ENCODE measurements at regions not wholly inside any gene's neighbourhood (a gene's known extent, or its start where the extent isn't known, plus 50 kb on each side); places are given as distances from the start of the nearest gene placed in this dataset.
"Not testable (repeated sequence)": the region's sequence is repeated elsewhere in the genome, so short reads cannot be mapped to it uniquely, and the experiment has no call there.

DNA sequence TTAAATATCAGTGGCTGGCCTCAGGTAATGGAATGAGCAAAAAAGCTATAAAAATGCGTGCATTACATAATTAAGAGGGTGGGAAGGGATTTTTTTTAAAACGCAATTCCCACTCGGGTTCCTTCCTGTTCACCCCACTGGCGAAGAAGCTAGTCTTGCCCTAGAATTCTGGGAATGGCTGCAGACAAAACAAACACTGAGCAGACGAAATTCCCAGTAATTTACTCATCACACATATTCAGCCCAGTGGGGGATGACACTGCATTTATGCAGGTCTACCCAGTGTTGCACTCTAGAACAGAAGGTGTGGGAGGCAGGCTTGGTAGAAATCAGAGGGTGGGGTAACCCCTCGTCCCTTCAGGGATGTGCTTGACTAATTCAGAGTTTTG lies 2695.0 kb upstream of the DEFB115 start:
- Mint-ChIP-seq H3K36me3 (ENCODE audit: low read depth) (peaks cover 14% of the 10 kb centered on the region), H3K4me1 (ENCODE audit: low read depth) (no peaks in the 10 kb centered on the region), H3K4me3 (no peak overlapping the region), H3K9me3 (peaks cover 70% of the 10 kb centered on the region), H3K27me3 (ENCODE audit: low read depth) (no peaks in the 10 kb centered on the region), H3K27ac (no peak overlapping the region)

GRCh38 chr20:28562899-28563521 lies 2694.5 kb upstream of the DEFB115 start:
- H3K4me1 Mint-ChIP-seq (ENCODE audit: low read depth); H3K4me3 Mint-ChIP-seq; H3K27me3 Mint-ChIP-seq (ENCODE audit: low read depth); H3K27ac Mint-ChIP-seq: not testable (repeated sequence)
- peaks cover 14% of the 10 kb centered on the region for H3K36me3 Mint-ChIP-seq (ENCODE audit: low read depth)
- peaks cover 68% of the 10 kb centered on the region for H3K9me3 Mint-ChIP-seq

DNA sequence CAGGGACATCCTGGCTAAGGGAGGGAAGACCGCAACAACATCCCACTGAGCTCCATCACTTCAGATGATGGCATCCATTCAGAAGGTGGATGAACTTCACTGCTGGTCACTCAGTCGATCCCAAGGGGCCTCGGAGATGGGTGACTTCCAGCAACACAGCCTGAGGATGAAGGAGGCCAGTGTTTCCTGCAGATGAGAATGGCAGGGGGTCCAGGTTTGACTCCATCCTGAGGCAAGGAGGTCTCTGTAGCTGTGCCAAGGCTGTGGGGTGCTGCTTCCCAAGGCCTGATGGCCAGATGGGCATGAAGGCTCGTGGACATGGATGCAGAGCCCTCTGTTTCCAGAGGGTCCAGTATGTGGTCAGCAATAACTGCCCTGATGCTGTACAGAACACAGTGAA lies 2693.4 kb upstream of the DEFB115 start:
- H3K4me1 Mint-ChIP-seq (ENCODE audit: low read depth); H3K27ac Mint-ChIP-seq; H3K4me3 Mint-ChIP-seq; H3K27me3 Mint-ChIP-seq (ENCODE audit: low read depth): not testable (repeated sequence)
- peaks cover 14% of the 10 kb centered on the region for H3K36me3 Mint-ChIP-seq (ENCODE audit: low read depth)
- H3K9me3 Mint-ChIP-seq, result peaks cover 63% of the 10 kb centered on the region

DNA sequence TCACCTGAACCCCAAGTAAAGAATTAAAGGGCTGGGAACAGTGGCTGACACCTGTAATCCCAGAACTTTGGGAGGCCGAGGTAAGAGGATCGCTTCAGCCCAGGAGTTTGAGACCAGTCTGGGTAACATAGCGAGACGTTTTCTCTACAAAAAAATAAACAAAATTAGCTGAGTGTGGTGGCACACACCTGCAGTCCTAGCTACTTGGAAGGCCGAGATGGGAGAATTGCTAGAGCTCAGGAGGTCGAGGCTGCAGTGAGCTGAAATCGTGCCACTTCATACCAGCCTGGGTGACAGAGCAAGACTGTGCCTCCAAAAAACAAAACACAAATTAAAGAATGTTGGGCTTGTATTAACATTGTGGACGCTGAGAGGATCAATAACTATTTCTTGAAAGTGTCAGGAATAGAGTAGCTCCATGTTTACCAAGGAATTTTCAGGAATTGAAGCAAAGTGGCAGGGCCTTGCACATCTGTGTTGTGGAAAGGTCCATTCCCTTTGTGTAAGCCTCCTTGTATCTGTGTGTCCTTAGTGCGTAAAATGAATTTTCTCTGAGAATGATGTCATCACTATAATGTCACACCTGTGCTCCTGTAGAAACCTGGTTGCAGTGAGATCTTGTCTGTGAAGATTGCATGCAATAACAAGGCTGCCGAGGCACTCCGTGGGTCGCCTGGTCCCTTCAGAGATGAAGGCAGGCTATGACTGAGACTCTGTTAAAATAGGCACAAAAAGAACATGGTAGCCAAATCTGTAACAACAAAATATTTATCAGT lies 2692.6 kb upstream of the DEFB115 start:
- Mint-ChIP-seq H3K9me3 (peaks cover 66% of the 10 kb centered on the region), H3K36me3 (ENCODE audit: low read depth) (peaks cover 14% of the 10 kb centered on the region)
- not testable (repeated sequence) for H3K27me3 Mint-ChIP-seq (ENCODE audit: low read depth); H3K4me3 Mint-ChIP-seq; H3K4me1 Mint-ChIP-seq (ENCODE audit: low read depth); H3K27ac Mint-ChIP-seq

DNA sequence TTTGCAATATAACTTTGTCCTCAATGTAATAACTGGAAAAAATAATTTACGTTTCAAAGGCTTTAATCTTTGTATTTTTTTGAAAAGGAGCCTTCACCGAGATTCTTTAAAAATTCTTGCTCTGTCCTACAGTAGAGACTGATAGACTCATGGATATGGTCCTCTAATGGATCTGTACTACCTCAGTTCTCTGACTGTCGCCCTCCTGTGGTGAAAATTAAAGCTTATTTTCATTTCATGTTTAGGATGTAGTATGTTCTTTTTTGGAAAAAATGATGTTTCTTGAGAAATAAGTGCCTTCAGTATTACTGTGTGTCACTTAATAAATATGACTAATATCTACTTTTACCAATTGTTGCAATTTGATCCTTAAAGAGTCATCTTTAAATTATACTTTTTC lies 2681.5 kb upstream of the DEFB115 start:
- not testable (repeated sequence) for H3K4me1 Mint-ChIP-seq (ENCODE audit: low read depth); H3K4me3 Mint-ChIP-seq; H3K27ac Mint-ChIP-seq; H3K27me3 Mint-ChIP-seq (ENCODE audit: low read depth)
- Mint-ChIP-seq H3K9me3 (peaks cover 29% of the 10 kb centered on the region), H3K36me3 (ENCODE audit: low read depth) (peaks cover 33% of the 10 kb centered on the region)

DNA sequence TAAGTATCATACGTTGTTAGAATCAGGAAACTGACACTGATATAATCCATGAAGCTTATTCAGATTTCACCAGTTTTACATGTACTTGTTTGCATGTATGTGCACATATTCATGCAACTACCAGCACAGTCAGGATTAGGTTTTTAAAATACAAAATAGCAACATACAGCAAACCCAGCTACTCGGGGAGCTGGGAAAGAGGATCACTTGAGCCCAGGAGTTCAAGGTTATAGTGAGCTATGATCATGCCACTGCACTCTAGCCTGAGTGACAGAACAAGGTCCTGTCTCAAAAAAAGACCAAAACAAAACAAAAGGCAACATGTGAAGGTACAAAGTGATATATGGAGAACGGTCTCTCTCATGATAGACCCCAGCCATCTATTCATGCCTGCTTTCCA lies 2665.8 kb upstream of the DEFB115 start:
- Mint-ChIP-seq H3K4me1 (ENCODE audit: low read depth) (peaks cover 16% of the 10 kb centered on the region), H3K36me3 (ENCODE audit: low read depth) (peaks cover 19% of the 10 kb centered on the region)
- not testable (repeated sequence) for H3K9me3 Mint-ChIP-seq; H3K4me3 Mint-ChIP-seq; H3K27me3 Mint-ChIP-seq (ENCODE audit: low read depth); H3K27ac Mint-ChIP-seq

DNA sequence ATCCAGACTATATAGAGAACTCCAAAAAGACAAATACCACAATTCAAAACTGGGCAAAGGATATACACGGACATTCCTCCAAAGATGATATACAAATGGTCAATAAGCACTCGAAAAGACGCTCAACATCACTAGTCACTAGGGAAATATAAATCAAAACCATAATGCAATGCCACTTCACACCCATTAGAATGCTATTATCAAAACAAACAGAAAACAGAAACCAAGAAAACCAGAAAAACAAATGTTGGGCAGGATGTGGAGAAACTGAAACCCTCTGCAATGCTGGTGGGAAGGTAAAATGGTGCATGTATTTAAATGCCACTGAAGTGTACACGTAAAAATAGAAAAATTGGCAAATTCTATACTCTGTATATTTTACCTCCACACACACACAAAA lies 2664.1 kb upstream of the DEFB115 start:
- peaks cover 23% of the 10 kb centered on the region for H3K4me1 Mint-ChIP-seq (ENCODE audit: low read depth)
- peak overlapping the region; percentile 75 for H3K27ac Mint-ChIP-seq
- not testable (repeated sequence) for H3K9me3 Mint-ChIP-seq; H3K27me3 Mint-ChIP-seq (ENCODE audit: low read depth)
- peak overlapping the region; percentile 73 for H3K4me3 Mint-ChIP-seq
- H3K36me3 Mint-ChIP-seq (ENCODE audit: low read depth), result peaks cover 24% of the 10 kb centered on the region

DNA sequence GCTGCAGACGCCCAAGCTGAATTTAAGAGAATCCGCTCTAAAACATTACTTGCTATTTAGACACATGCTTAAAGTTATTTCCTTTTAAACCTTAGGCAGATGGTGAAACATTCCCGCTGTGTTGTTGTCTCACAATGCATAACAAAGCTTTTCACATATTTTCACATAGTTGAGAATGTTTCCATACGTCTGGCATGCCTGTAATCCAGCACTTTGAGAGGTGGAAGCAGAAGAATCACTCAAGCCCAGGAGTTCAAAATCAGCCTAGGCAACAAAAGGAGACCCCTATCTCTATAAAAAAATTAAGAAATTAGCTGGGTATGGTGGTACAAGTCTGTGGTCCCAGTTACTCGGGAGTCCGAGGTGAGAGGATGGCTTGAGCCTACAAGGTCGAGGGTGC lies 2663.0 kb upstream of the DEFB115 start:
- peaks cover 23% of the 10 kb centered on the region for H3K4me1 Mint-ChIP-seq (ENCODE audit: low read depth)
- H3K9me3 Mint-ChIP-seq; H3K4me3 Mint-ChIP-seq; H3K27me3 Mint-ChIP-seq (ENCODE audit: low read depth); H3K27ac Mint-ChIP-seq: not testable (repeated sequence)
- peaks cover 24% of the 10 kb centered on the region for H3K36me3 Mint-ChIP-seq (ENCODE audit: low read depth)

GRCh38 chr20:28602006-28602402 lies 2655.5 kb upstream of the DEFB115 start:
- H3K27me3 Mint-ChIP-seq (ENCODE audit: low read depth); H3K9me3 Mint-ChIP-seq: not testable (repeated sequence)
- H3K36me3 Mint-ChIP-seq (ENCODE audit: low read depth), result peaks cover 10% of the 10 kb centered on the region
- peaks cover 23% of the 10 kb centered on the region for H3K4me1 Mint-ChIP-seq (ENCODE audit: low read depth)
- H3K27ac Mint-ChIP-seq, result peak overlapping the region; percentile 92
- H3K4me3 Mint-ChIP-seq, result peak overlapping the region; percentile 98

DNA sequence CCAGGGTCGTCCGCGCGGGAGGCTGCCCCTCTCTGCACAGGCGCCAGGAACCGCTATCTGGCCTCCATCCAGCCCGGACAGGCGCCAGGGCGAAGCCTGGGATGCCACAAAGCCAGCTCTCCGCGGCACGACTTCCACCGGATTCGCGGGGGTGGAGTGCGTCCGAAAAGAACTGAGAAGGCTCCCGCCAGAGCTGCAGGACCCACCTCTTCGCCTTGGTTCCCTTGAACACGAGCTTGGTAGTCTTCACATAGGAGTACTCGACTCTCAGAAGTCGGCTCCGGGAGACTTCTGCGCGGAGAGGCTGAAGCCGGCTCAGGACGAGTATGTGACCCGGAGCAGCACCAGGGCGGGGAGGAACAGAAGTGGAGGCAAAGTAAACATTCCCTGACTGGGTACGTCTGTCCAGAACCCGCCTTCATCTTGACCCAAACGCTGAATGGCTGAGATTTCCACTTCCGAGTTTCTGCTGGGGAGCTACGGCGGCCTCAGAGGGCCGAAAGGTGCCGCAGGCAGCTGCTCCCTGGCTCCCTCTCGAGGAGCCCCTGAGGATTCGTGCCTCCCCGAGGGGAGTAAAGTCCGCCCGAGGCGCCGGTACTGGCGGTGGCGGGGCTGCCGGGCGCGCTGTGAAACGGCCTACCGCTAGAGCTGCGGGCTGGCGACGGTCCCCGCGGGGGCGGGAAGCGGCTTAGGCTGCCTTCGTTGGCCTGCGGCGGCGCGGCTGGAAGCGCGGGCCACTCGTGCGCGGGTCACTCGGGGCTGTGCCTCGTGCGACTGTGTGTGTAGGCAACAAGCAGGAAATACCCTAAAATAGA lies 2654.9 kb upstream of the DEFB115 start:
- H3K4me3 Mint-ChIP-seq, result peak overlapping the region; percentile 98
- H3K36me3 Mint-ChIP-seq (ENCODE audit: low read depth); H3K27me3 Mint-ChIP-seq (ENCODE audit: low read depth); H3K9me3 Mint-ChIP-seq: not testable (repeated sequence)
- peak overlapping the region; percentile 92 for H3K27ac Mint-ChIP-seq
- H3K4me1 Mint-ChIP-seq (ENCODE audit: low read depth), result peaks cover 23% of the 10 kb centered on the region

DNA sequence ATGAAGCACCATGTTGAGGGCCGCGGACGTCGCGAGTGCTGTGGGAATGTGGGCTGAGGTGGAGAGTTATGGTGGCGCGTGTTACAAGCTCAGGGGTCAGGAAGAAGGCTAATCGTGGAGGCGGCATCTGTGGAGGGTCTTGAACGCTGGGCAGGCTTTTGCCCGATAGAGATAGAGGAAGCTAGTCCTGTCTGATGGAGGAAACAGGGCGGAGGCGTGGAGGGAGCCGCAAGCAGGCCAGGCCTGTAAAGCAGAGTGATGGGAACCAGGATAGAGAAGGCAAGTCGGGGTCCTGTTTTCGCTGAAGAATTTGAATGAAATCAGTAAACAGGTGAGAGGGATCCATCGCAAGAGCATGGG lies 2654.3 kb upstream of the DEFB115 start:
- H3K36me3 Mint-ChIP-seq (ENCODE audit: low read depth); H3K27me3 Mint-ChIP-seq (ENCODE audit: low read depth); H3K9me3 Mint-ChIP-seq: not testable (repeated sequence)
- Mint-ChIP-seq H3K4me3 (peak overlapping the region; percentile 98), H3K27ac (peak overlapping the region; percentile 71), H3K4me1 (ENCODE audit: low read depth) (peaks cover 19% of the 10 kb centered on the region)

DNA sequence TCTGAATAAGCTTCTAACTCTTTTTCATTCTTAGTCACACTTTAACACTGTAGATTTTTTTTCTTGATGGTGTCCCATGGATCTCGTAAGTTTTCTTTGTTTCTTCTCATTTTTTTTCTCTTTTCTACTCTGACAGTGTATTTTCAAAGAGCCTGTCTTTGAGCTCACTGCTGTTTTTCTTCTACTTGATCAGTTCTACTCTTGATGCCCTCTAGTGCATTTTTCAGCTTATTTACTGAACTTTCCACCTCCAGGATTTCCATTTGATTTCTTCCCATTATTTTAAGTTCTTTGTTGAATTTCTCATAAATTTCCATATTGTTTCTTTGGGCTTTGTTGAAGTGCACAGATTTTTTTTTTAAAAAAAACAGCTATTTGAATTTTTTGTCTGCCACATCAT lies 2641.1 kb upstream of the DEFB115 start:
- no peaks in the 10 kb centered on the region for H3K27me3 Mint-ChIP-seq (ENCODE audit: low read depth)
- H3K9me3 Mint-ChIP-seq, result peaks cover 67% of the 10 kb centered on the region
- no peak overlapping the region for H3K4me3 Mint-ChIP-seq
- H3K27ac Mint-ChIP-seq, result no peak overlapping the region
- no peaks in the 10 kb centered on the region for H3K4me1 Mint-ChIP-seq (ENCODE audit: low read depth)
- H3K36me3 Mint-ChIP-seq (ENCODE audit: low read depth), result no peaks in the 10 kb centered on the region

DNA sequence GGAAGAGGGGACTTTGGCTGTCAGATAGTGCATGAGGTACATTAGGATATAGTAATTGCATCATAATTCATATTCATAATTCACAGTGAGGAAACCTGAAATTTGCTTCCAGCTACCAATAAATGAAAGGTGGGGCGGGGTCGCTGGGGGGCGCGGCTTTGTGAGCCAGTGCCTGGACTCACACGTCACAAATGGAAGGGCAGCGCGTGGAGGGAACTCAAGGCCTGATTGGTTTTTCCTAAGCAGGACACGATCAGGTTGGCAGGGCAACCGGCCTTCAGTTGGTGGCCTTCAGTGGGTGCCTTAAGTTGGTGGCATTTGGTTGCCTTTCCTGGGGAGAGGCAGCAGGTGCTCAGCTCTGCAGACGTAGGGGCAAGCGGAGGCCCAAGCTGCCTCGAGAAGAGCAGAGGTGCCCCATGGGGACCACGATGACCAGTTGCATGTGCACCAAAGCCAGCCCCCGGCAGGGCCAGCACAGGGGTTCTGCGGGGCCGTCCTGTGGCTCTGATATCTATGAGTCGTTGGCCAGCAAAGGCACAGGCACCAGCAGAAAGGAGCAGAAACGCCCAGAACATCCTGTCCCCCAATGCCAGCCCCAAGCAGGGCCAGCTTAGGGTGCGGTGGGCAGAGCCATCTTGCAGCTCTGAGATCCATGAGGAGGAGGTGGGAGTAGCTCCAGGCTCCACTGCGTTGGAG lies 2637.4 kb upstream of the DEFB115 start:
- H3K4me1 Mint-ChIP-seq (ENCODE audit: low read depth); H3K27me3 Mint-ChIP-seq (ENCODE audit: low read depth); H3K36me3 Mint-ChIP-seq (ENCODE audit: low read depth); H3K4me3 Mint-ChIP-seq; H3K27ac Mint-ChIP-seq: not testable (repeated sequence)
- peaks cover 51% of the 10 kb centered on the region for H3K9me3 Mint-ChIP-seq

DNA sequence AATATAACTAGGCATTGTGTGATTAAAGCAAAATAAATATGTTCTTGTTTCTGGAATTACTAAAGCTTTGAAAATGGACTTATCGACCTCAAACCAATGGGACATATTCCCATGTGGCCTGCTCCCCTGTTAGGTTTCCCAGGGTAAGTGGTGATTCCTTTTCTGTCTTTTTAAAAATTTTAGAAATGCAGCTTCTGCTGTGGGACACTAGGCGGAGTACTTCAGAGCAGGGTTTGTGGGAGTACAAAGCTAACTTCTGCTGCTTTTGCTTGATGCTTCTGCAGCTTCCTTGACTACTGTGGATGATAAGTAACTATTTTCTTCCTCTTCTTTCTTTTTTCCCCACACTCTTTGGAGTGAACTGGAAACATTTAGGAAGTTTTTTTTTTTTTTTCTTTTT lies 2632.4 kb upstream of the DEFB115 start:
- H3K36me3 Mint-ChIP-seq (ENCODE audit: low read depth); H3K27me3 Mint-ChIP-seq (ENCODE audit: low read depth); H3K4me1 Mint-ChIP-seq (ENCODE audit: low read depth); H3K4me3 Mint-ChIP-seq; H3K27ac Mint-ChIP-seq: not testable (repeated sequence)
- H3K9me3 Mint-ChIP-seq, result peaks cover 39% of the 10 kb centered on the region

GRCh38 chr20:28640831-28641230 lies 2616.6 kb upstream of the DEFB115 start:
- not testable (repeated sequence) for H3K4me3 Mint-ChIP-seq; H3K36me3 Mint-ChIP-seq (ENCODE audit: low read depth); H3K4me1 Mint-ChIP-seq (ENCODE audit: low read depth); H3K27me3 Mint-ChIP-seq (ENCODE audit: low read depth); H3K27ac Mint-ChIP-seq
- peaks cover 34% of the 10 kb centered on the region for H3K9me3 Mint-ChIP-seq

Data from T-helper 1 cell treated with Interleukin-12 subunit alpha and Interleukin-12 subunit beta and Interleukin-4 antibody, amounts not matched to agents 30 μg/mL and 1 μg/mL, for 36 hours (primary cell).